Kidney (tissue), 13 donors: ENCODE measurements at regions not wholly inside any gene's neighbourhood (a gene's known extent, or its start where the extent isn't known, plus 50 kb on each side); places are given as distances from the start of the nearest gene placed in this dataset.

ENCODE experiments used
- DNase-seq, 5 donors: peaks; one replicate each; pipeline ENCODE4 v3.0.0-alpha.2; 2013 to 2020
- FAIRE-seq: peaks from 2 replicates; lab custom pipeline; 2012; peaks lifted over from hg19 to GRCh38; lab: Jason Lieb, UNC
- H3K27ac ChIP-seq, 2 donors: one replicate each; pipeline ENCODE4 v1.7.0; 2013; ENCODE audit warnings: low read depth in 2 of 2, low read length in 2 of 2, inconsistent platforms in 1 of 2
- H3K27me3 ChIP-seq: one replicate; pipeline ENCODE4 v1.7.1; 2013; ENCODE audit warnings: low read length, inconsistent platforms; ENCODE audit not compliant: control insufficient read depth, insufficient read depth
- H3K36me3 ChIP-seq, 3 donors: one replicate each; pipeline versions ENCODE4 v1.7.0 to v1.7.1; 2013; ENCODE audit warnings: low read length in 3 of 3, control low read depth in 1 of 3, inconsistent platforms in 1 of 3; ENCODE audit not compliant: insufficient read depth in 3 of 3, control insufficient read depth in 2 of 3
- H3K4me1 ChIP-seq, 3 donors: one replicate each; pipeline versions ENCODE4 v1.7.0 to v1.7.1; 2013; ENCODE audit warnings: low read length in 3 of 3, inconsistent platforms in 1 of 3, low read depth in 1 of 3; ENCODE audit not compliant: control insufficient read depth in 2 of 3, insufficient read depth in 2 of 3
- H3K4me3 ChIP-seq, 3 donors: one replicate each; pipeline versions ENCODE4 v1.7.0 to v1.8.1; 2013; ENCODE audit warnings: low read length in 3 of 3, control low read depth in 1 of 3, inconsistent platforms in 1 of 3
- H3K9ac ChIP-seq, 3 donors: one replicate each; pipeline versions ENCODE4 v1.7.0 to v1.7.1; 2013; ENCODE audit warnings: low read length in 3 of 3, control low read depth in 1 of 3, inconsistent platforms in 1 of 3
- H3K9me3 ChIP-seq, 3 donors: one replicate each; pipeline versions ENCODE4 v1.7.0 to v1.7.1; 2013; ENCODE audit warnings: low read length in 3 of 3, control low read depth in 1 of 3, inconsistent platforms in 1 of 3; ENCODE audit not compliant: control insufficient read depth in 2 of 3, insufficient read depth in 1 of 3
- intact Hi-C: fragments of 100-400 bp; cut with DNase I; formaldehyde crosslinking; loops from one replicate; pipeline ENCODE4 v1.11.1; 2022
- TF ChIP-seq, protein P1 (sequence below): IDR thresholded peaks from 3 replicates; pipeline ENCODE4 v1.5.1; 2012; ENCODE audit warnings: mild to moderate bottlenecking, moderate library complexity, borderline replicate concordance; ENCODE audit not compliant: insufficient read depth; ENCODE audit errors: extremely low read depth
- donor health status: control.
- donor health status: control.
- donor health status: control.
- donor health status: control.
- donor health status: control.
- donor health status: DM: yes; HTN: yes; CAD: no.
- donor health status: Normal renal cell carcinoma (clear cell type).

DNA sequence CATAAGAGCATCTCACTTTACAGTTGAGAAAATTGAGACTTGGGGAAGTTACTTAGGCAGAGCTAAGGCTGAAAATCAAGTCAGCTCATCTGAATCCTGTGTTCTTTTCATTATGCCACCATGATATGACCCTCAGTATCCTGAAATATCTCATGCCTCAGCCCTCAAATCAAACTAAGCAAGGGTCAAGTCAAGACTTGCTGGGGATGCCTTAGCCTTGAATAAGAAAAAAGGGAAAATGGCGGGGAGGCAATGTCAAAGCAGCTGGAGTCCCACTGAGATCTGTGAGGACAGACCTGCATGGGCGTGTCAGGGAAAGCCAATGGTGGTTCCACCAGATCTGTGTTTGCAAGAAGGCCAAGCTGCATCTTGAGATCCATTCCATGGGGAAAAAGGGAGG, 91.0 kb upstream of the CACUL1 start:
- DNase-seq (no peak), FAIRE-seq (no peak)
- intact Hi-C loops: no loop called here
- no peaks in the 10 kb centered on the region for H3K4me1 ChIP-seq
- no peak overlapping the region for H3K4me3 ChIP-seq
- no peaks in the 10 kb centered on the region for H3K27me3 ChIP-seq
- no peaks in the 10 kb centered on the region for H3K36me3 ChIP-seq
- TF ChIP-seq, protein P1, sequence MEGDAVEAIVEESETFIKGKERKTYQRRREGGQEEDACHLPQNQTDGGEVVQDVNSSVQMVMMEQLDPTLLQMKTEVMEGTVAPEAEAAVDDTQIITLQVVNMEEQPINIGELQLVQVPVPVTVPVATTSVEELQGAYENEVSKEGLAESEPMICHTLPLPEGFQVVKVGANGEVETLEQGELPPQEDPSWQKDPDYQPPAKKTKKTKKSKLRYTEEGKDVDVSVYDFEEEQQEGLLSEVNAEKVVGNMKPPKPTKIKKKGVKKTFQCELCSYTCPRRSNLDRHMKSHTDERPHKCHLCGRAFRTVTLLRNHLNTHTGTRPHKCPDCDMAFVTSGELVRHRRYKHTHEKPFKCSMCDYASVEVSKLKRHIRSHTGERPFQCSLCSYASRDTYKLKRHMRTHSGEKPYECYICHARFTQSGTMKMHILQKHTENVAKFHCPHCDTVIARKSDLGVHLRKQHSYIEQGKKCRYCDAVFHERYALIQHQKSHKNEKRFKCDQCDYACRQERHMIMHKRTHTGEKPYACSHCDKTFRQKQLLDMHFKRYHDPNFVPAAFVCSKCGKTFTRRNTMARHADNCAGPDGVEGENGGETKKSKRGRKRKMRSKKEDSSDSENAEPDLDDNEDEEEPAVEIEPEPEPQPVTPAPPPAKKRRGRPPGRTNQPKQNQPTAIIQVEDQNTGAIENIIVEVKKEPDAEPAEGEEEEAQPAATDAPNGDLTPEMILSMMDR: no peak
- H3K9me3 ChIP-seq: no peaks in the 10 kb centered on the region
- no peak overlapping the region for H3K9ac ChIP-seq
- H3K27ac ChIP-seq: no peak overlapping the region

DNA sequence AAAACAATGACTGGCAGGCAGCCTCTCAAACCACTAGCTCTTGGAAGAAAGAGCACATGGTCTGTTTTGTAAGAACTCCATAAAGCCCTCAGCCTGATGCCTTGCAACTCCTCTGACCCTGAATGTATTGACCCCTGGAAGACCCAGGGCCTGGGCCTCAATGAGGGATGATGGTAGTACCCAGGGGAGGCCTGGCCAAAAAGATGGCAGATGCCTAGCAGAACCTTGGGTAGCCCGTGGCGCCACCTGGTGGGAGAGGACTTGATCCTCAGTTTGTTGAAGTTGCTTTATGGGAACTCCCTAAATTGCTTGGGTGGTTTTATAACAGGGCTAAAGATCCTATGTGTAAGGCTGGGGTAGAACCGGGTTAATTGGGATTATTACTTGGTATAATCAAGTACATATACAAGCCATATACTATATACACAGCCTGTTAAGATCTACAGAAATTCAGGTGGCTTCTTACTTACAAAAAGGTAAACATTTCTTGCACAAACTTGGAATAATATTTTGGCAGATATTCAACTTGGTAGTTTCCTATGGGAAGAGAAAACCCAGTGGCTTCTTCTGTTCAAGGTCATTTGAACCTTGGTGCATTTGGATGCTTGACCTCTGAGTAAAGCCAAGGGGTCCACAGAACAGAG, 95.8 kb upstream of the CACUL1 start:
- FAIRE-seq (no peak), DNase-seq (peak in 4 of 5 donors; percentile 42 to 87 (median 58))
- H3K36me3 ChIP-seq: no peaks in the 10 kb centered on the region
- no peaks in the 10 kb centered on the region for H3K9me3 ChIP-seq
- H3K9ac ChIP-seq: no peak overlapping the region
- H3K27ac ChIP-seq: no peak overlapping the region
- H3K4me1 ChIP-seq: no peaks in the 10 kb centered on the region
- TF ChIP-seq, protein P1: peak; percentile 41
- intact Hi-C loops: no loop called here
- no peaks in the 10 kb centered on the region for H3K27me3 ChIP-seq
- no peak overlapping the region for H3K4me3 ChIP-seq

DNA sequence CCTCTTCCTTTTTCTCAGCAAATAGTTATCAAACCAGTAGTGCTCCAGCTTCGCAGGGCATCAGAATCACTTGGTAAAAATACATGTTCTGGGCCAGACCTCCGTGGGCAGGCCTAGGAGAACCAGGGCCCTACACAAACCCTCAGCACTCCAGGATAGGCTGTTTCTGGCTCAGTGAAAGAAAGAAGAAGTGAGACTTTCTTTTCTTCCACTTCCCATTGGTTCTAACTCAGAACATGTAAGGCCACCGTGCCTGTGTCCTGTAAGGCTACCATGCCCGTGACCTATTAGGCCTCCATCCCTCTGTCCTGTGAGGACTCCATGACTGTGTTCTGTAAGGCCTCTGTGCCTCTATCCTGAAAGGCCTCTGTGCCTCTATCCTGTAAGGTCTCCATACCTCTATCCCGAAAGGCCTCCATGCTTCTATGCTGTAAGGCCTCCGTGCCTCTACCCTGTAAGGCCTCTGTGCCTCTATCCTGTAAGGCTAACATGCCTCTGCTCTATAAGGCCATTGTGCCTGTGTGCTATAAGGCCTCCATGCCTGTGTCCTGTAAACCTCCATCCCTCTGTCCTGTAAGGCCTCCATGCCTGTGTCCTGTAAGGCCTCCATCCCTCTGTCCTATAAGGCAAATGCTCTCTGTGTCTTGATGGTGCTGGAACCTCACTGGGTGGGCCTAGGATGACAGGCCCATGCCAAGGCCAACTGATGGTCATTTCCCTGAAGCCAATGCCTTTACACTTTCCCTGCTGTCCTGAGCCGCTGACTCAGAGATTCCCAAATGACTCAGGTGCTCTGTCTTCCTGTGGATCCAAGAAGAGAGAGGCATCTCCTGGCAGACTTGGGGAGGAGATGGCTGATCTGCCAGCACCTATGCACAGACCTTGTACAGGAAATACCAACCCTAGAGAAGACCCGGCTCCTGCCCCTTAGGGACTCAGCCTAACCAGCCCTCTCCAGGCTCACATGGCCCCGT, 96.6 kb upstream of the CACUL1 start:
- H3K27me3 ChIP-seq: no peaks in the 10 kb centered on the region
- intact Hi-C loops: no loop called here
- DNase-seq: no peak
- no peaks in the 10 kb centered on the region for H3K4me1 ChIP-seq
- H3K36me3 ChIP-seq: no peaks in the 10 kb centered on the region
- FAIRE-seq: no peak
- no peak overlapping the region for H3K4me3 ChIP-seq
- no peak overlapping the region for H3K9ac ChIP-seq
- no peak overlapping the region for H3K27ac ChIP-seq
- TF ChIP-seq, protein P1: no peak
- no peaks in the 10 kb centered on the region for H3K9me3 ChIP-seq
